Ascending aorta (tissue), 2 donors: ENCODE measurements at regions not wholly inside any gene's neighbourhood (a gene's known extent, or its start where the extent isn't known, plus 50 kb on each side); places are given as distances from the start of the nearest gene placed in this dataset.

Experiments used
- DNase-seq, 2 donors: peaks; one replicate each; pipeline ENCODE4 v3.0.0-alpha.2; 2019; ENCODE audit warnings: low spot score in 2 of 2
- H3K27ac ChIP-seq, 2 donors: fragments of 200-600 bp; sonication (generic); one replicate each; pipeline ENCODE4 v1.5.1; 2016 to 2017; ENCODE audit warnings: mild to moderate bottlenecking in 1 of 2
- H3K27me3 ChIP-seq: fragments of 200-600 bp; sonication (generic); one replicate; pipeline ENCODE4 v1.5.1; 2017
- H3K36me3 ChIP-seq, 2 donors: fragments of 200-600 bp; sonication (generic); one replicate each; pipeline ENCODE4 v1.5.1; 2016
- H3K4me1 ChIP-seq, 2 donors: fragments of 200-600 bp; sonication (generic); one replicate each; pipeline ENCODE4 v1.5.1; 2016 to 2017; ENCODE audit warnings: mild to moderate bottlenecking in 1 of 2
- H3K4me3 ChIP-seq, 2 donors: fragments of 200-600 bp; sonication (generic); one replicate each; pipeline ENCODE4 v1.5.1; 2016 to 2017; ENCODE audit warnings: mild to moderate bottlenecking in 1 of 2
- H3K9me3 ChIP-seq, 2 donors: fragments of 200-600 bp; sonication (generic); one replicate each; pipeline ENCODE4 v1.5.1; 2016
- CTCF ChIP-seq, 3 experiments: fragments of 200-600 bp in 2 of 3; fragments of 450-650 bp in 1 of 3; sonication (generic) in 2 of 3; IDR thresholded peaks; one replicate each; pipeline ENCODE4 v1.5.1; 2016 to 2019; ENCODE audit warnings: antibody characterized with exemption in 3 of 3, mild to moderate bottlenecking in 1 of 3, moderate library complexity in 1 of 3
- intact Hi-C: fragments of 100-400 bp; cut with DNase I; formaldehyde crosslinking; loops from one replicate; pipeline ENCODE4 v1.15.1; 2023

GRCh38 chr9:108134486-108135128 is 645.0 kb upstream of the KLF4 start:
- H3K27me3 ChIP-seq: no peaks in the 10 kb centered on the region
- intact Hi-C loops: no loop called here
- no peaks in the 10 kb centered on the region for H3K9me3 ChIP-seq
- DNase-seq: no peak
- no peak for TF ChIP-seq CTCF (IDR thresholded peaks at IDR 0.05)
- H3K36me3 ChIP-seq: no peaks in the 10 kb centered on the region
- H3K27ac ChIP-seq: no peak overlapping the region
- no peak overlapping the region for H3K4me3 ChIP-seq
- no peaks in the 10 kb centered on the region for H3K4me1 ChIP-seq

- TF ChIP-seq CTCF (IDR thresholded peaks at IDR 0.05): no peak
- no peaks in the 10 kb centered on the region for H3K27me3 ChIP-seq
- no peaks in the 10 kb centered on the region for H3K36me3 ChIP-seq
- H3K4me1 ChIP-seq: no peaks in the 10 kb centered on the region
- no peak overlapping the region for H3K4me3 ChIP-seq
- DNase-seq: no peak
- intact Hi-C loops: no loop called here
- no peak overlapping the region for H3K27ac ChIP-seq
- no peaks in the 10 kb centered on the region for H3K9me3 ChIP-seq
These were observed 644.1 kb upstream of the KLF4 start for GRCh38 chr9:108133680-108134079.

- Histone ChIP-seq H3K27ac (no peak overlapping the region), H3K9me3 (no peaks in the 10 kb centered on the region), H3K4me1 (no peaks in the 10 kb centered on the region), H3K4me3 (no peak overlapping the region), H3K36me3 (no peaks in the 10 kb centered on the region), H3K27me3 (no peaks in the 10 kb centered on the region)
- intact Hi-C loops: no loop called here
- no peak for DNase-seq
- TF ChIP-seq CTCF (IDR thresholded peaks at IDR 0.05): no peak
These were observed 643.5 kb upstream of the KLF4 start for GRCh38 chr9:108133101-108133500.

GRCh38 chr9:108130905-108131304 is 641.3 kb upstream of the KLF4 start:
- H3K4me3 ChIP-seq: no peak overlapping the region
- no peaks in the 10 kb centered on the region for H3K9me3 ChIP-seq
- TF ChIP-seq CTCF (IDR thresholded peaks at IDR 0.05): no peak
- H3K27me3 ChIP-seq: no peaks in the 10 kb centered on the region
- H3K4me1 ChIP-seq: no peaks in the 10 kb centered on the region
- no peaks in the 10 kb centered on the region for H3K36me3 ChIP-seq
- no peak for DNase-seq
- H3K27ac ChIP-seq: no peak overlapping the region
- intact Hi-C loops: no loop called here

- DNase-seq: no peak
- TF ChIP-seq CTCF (IDR thresholded peaks at IDR 0.05): no peak
- Histone ChIP-seq H3K27ac (no peak overlapping the region), H3K27me3 (no peaks in the 10 kb centered on the region), H3K36me3 (no peaks in the 10 kb centered on the region), H3K4me1 (no peaks in the 10 kb centered on the region), H3K9me3 (no peaks in the 10 kb centered on the region), H3K4me3 (no peak overlapping the region)
- intact Hi-C loops: no loop called here
These were observed 636.1 kb upstream of the KLF4 start for GRCh38 chr9:108125625-108126024.
